HG03097 (cell line): ENCODE measurements at regions not wholly inside any gene's neighbourhood (a gene's known extent, or its start where the extent isn't known, plus 50 kb on each side); places are given as distances from the start of the nearest gene placed in this dataset.

ENCODE experiments used
- ATAC-seq: cut with Tn5 transposase; IDR thresholded peaks from one replicate; pipeline ENCODE4 v1.9.1; 2021; ENCODE audit not compliant: unreplicated experiment, low FRiP score

GRCh38 chr5:68647743-68648142, 432.2 kb downstream of the PIK3R1 start:
- no peak for ATAC-seq

- ATAC-seq, result no peak
Measured at GRCh38 chr5:68648944-68649857, 433.6 kb downstream of the PIK3R1 start.

- ATAC-seq, result no peak
Measured at GRCh38 chr5:68652534-68652965, 437.0 kb downstream of the PIK3R1 start.

DNA sequence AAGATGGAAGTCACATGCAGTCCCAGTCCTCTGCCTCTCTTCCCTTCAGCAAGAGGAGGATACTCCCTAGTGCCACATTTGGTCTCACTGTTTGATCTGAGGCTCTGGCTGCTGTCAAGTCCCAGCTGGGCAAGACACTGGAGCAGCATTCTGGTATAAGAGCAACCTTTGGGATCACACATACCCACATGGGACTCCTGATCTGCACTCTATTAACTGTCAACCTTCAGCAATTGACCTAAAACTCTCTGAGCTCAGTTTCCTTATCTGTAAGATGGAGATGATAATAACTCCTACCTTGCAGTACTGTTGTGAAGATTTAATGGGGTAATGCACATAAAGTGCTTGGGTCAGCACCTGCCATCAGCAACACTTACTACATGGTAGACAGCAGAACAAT, 437.9 kb downstream of the PIK3R1 start:
- no peak for ATAC-seq

DNA sequence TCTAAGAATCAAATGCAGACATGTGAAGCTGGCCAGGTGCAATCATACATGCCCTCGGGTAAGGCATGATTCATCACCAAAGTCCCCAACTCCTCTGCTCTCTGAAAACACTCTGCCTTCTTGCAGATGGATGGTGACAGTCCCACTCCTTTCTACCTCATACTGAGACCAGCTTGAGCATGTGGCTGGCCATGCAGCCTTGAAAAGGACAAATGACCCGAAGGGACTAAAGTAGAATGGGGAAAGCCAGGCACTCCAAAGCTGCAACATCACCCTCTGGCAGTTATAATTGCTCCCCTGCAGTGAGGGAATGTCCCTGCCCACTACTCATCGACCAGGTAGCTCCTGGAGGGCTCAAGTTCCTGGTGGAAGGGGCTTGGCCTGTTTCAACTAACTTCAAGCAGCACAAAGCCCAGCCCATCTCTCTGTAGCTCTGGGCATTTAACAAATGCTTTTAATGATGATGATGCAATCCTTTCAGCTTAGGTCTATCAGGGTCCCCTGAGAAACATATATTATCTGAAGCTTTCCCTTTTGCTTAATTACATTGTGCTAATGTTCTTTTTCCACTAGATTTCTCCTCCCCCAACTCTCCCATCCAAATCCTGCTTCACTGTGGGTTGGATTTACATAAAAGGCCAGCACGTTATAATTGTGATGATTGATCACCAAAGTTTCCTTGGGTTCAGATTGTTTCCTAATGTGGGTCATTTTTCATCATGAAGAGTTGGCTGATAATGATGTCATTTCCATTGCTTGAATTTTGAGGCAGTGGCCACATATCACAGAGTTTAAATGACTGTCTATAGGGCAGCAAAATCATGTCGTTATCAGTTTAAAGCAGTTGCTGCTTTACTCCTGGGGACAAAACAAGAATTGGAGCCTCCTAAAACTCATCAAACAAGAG, 436.5 kb upstream of the SLC30A5 start:
- no peak for ATAC-seq

GRCh38 chr5:68658810-68659372, 434.9 kb upstream of the SLC30A5 start:
- no peak for ATAC-seq

DNA sequence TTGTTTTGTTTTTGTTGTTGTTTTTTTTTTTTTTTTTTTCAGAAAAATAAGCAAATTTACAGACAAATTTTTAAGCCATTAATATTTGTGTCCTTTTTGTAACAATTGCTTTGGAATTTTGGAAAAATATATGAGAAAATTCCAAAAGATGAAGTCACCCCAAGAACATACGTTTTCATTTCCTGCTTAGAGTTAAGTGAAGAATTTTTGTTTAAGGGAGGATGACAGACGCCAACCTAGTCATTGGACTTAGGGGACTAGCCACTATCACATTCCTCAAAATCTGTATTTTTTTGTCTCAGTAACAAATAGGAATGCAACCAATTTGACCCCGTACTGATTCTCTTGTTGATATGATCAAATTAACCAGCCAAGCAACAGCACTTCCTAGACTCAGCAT, 433.9 kb upstream of the SLC30A5 start:
- no peak for ATAC-seq

- ATAC-seq, result no peak
Measured at GRCh38 chr5:68661237-68661636, 432.6 kb upstream of the SLC30A5 start.

- ATAC-seq, result no peak
Measured at GRCh38 chr5:68662804-68663307, 431.0 kb upstream of the SLC30A5 start.

- ATAC-seq, result no peak
Measured at GRCh38 chr5:68669864-68670575, 423.8 kb upstream of the SLC30A5 start.

DNA sequence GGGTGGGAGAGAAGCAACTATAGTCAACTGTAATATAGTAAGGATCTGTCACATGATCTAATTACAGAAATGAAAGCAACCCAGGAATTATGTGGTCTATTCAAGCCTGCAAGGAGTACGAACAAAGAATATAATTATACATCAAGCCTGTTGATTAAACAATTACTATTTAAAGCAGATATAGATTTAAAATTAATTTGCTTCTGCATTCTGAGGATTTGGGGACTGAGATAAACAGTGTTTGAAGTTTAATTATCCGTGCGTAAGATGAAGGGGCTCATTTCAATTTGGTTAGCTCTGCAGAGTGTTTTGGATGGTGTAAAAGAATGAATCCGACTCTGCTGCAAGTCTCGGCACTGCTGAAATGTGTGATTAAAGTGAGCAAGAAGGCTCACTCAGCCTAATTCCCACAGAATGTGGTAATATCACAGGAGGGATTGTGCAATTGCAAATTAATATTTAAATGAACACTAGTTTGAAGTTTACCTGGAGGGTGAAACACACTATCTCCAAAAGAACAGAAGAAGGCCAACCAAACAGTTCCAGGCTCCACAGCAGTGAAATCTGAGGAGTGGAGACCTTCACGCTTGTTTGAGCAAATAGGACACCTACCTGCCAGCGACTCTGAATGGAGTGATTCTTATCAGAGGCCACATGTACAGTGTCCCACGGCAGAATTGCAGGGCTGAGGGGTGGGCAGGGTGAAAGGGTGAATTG, 420.6 kb upstream of the SLC30A5 start:
- no peak for ATAC-seq

DNA sequence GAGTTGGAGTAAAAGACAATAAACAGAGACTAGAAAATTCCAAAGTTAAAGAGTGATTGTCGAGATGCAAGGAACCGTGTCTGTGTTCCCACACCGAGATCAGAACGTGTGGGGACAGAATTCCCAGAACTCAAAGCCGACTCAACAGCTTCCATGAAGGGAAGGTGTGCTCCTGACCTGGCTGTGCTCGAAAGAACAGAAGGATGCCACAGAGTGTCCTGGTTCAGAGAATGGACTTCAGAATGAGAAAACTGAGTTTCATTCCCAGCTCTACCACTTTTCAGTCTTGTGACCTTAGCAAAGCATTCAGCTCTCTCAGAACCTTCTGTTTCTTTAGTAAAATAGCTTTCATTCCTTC, 420.0 kb upstream of the SLC30A5 start:
- no peak for ATAC-seq

- ATAC-seq, result no peak
Measured at GRCh38 chr5:68679041-68679440, 414.8 kb upstream of the SLC30A5 start.

GRCh38 chr5:68680366-68680765, 413.4 kb upstream of the SLC30A5 start:
- no peak for ATAC-seq

DNA sequence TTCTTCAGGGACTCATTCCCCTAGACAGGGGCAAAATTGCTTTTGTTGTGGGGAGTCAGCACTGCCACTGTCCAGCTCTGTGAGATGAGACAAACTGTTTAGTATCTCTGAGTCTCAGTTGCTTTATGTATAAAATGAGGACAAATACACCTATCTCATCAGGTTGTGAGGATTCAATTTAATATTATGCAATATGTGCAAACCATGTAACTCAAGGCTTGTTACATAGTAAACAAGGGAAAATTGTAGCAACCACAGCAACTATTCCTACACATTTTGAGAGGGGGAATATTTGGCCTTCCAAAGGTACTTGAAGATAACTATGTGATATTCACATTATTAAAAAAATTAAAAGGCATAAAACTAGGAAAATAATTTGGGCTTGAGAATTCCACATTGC, 411.9 kb upstream of the SLC30A5 start:
- ATAC-seq, result no peak

DNA sequence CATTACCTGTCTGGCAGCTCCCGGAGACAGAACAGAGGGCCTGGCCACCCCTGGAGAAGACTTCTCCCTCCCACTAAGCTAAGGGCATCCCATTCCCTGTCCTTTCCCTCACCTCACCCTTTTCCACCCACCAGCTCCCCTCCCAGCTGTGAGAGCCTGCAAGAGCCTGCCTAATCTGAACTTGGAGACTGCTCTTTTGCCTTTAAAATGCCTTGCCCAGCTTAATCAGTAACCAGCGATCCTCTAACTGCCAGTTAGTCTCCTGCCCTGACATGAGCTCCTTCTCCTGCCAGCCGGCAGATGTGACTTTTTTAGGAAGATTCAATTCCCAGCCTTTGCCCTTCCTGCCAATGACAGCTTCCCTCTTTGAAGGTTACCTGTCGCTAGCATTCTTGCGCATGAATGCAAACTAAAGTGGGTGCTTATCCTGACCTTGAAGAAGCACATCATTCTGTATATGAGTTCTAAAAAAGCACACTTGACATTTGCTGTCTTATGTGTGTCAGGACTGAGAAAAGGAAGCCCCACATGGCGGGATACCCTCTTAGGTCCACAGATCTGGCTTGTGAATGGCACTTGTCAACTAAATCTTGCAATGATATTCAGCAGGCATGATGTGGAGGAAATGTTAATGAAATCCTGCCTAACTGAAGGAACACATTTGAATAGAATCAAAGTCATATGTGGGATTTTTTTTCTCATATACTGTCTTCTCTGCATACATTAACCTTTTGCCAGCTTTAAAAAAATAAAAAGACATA, 411.2 kb upstream of the SLC30A5 start:
- ATAC-seq, result no peak

DNA sequence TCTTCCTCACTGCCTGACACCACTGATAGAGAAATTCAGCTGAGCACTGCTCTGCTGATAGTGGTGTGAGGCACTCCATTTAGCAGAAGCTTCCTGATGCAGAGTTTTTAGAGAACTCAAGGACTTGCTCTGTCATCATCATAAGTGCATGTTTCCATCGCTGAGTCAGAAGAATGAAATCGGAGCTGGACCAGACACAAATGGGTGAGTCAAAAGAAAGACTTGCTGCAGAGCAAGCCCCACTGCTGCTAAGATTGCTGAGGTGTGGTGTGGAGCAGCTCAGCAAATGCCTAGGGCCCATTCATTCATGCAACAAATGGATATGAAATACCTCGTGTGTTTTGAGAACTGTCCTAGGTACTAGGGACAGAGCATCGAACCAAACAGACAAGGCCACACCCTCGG, 410.2 kb upstream of the SLC30A5 start:
- no peak for ATAC-seq

DNA sequence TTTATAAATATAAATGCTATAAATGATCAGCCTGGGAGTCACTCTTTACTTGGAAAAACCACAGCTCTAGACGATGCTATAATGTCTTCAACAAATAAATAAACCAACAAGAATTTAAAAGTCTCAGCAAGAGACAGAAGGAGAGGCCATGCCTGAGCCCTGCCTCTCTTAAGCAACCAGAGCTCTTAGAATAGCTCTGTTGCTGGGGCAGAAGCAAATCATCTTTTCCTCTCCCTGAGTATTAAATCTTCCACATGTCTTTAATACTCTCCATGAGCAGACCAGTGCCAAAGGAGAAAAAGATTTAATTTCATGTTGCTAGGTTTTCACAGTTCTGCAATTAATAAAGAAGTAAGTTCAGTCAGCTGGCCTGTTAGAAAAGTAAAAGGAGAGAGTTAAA, 408.0 kb upstream of the SLC30A5 start:
- ATAC-seq, result no peak

DNA sequence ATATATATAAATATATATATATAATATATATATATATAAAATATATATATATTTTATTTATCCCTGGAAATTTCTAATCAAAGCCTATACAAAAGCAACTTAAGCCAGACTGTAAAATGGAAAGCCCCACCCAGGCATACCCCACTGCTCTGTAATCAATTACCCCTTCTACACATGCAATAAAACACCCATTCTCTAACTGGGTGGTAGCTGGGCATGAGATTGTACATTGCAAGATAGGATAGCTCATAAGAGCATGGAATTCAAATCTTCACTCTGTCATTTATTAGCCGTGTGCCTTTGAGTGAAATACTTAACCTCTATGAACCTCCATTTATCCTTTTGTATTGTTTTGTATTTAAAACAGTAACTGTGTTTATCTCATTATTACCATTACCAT, 405.3 kb upstream of the SLC30A5 start:
- no peak for ATAC-seq
